ENCODE measurements at regions not wholly inside any gene's neighbourhood (a gene's known extent, or its start where the extent isn't known, plus 50 kb on each side); places are given as distances from the start of the nearest gene placed in this dataset.

- Mint-ChIP-seq H3K9me3 (ENCODE audit: unreplicated experiment) (peaks cover 3% of the 10 kb centered on the region), H3K36me3 (ENCODE audit: unreplicated experiment) (no peaks in the 10 kb centered on the region), H3K4me1 (ENCODE audit: low read depth, unreplicated experiment) (peaks cover 12% of the 10 kb centered on the region), H3K4me3 (ENCODE audit: unreplicated experiment) (no peak overlapping the region), H3K27ac (ENCODE audit: unreplicated experiment) (no peak overlapping the region), H3K27me3 (ENCODE audit: unreplicated experiment) (peaks cover 2% of the 10 kb centered on the region)
- DNase-seq = no peak
- TF ChIP-seq CTCF (IDR thresholded peaks at IDR 0.05; ENCODE audit: partially characterized antibody, unreplicated experiment) = no peak
Observed at GRCh38 chr15:62578960-62579359, 413.9 kb upstream of the C2CD4B start.

- Mint-ChIP-seq H3K27me3 (ENCODE audit: unreplicated experiment) (peaks cover 2% of the 10 kb centered on the region), H3K4me3 (ENCODE audit: unreplicated experiment) (no peak overlapping the region), H3K27ac (ENCODE audit: unreplicated experiment) (no peak overlapping the region), H3K36me3 (ENCODE audit: unreplicated experiment) (no peaks in the 10 kb centered on the region), H3K4me1 (ENCODE audit: low read depth, unreplicated experiment) (peaks cover 9% of the 10 kb centered on the region), H3K9me3 (ENCODE audit: unreplicated experiment) (no peaks in the 10 kb centered on the region)
- TF ChIP-seq CTCF (IDR thresholded peaks at IDR 0.05; ENCODE audit: partially characterized antibody, unreplicated experiment) = no peak
- DNase-seq = no peak
Observed at GRCh38 chr15:62579842-62580241, 414.8 kb upstream of the C2CD4B start.

- Mint-ChIP-seq H3K27me3 (ENCODE audit: unreplicated experiment) (no peaks in the 10 kb centered on the region), H3K4me1 (ENCODE audit: low read depth, unreplicated experiment) (peaks cover 2% of the 10 kb centered on the region), H3K4me3 (ENCODE audit: unreplicated experiment) (no peak overlapping the region), H3K9me3 (ENCODE audit: unreplicated experiment) (no peaks in the 10 kb centered on the region), H3K36me3 (ENCODE audit: unreplicated experiment) (no peaks in the 10 kb centered on the region), H3K27ac (ENCODE audit: unreplicated experiment) (no peak overlapping the region)
- TF ChIP-seq CTCF (IDR thresholded peaks at IDR 0.05; ENCODE audit: partially characterized antibody, unreplicated experiment) = no peak
- no peak for DNase-seq
Observed at GRCh38 chr15:62582580-62582979, 417.5 kb upstream of the C2CD4B start.

- Mint-ChIP-seq H3K27me3 (ENCODE audit: unreplicated experiment) (no peaks in the 10 kb centered on the region), H3K4me1 (ENCODE audit: low read depth, unreplicated experiment) (peaks cover 11% of the 10 kb centered on the region), H3K27ac (ENCODE audit: unreplicated experiment) (no peak overlapping the region), H3K4me3 (ENCODE audit: unreplicated experiment) (no peak overlapping the region), H3K36me3 (ENCODE audit: unreplicated experiment) (no peaks in the 10 kb centered on the region), H3K9me3 (ENCODE audit: unreplicated experiment) (no peaks in the 10 kb centered on the region)
- no peak for TF ChIP-seq CTCF (IDR thresholded peaks at IDR 0.05; ENCODE audit: partially characterized antibody, unreplicated experiment)
- DNase-seq = no peak
Observed at GRCh38 chr15:62584301-62585235, 419.5 kb upstream of the C2CD4B start.

Data from glutamatergic neuron (in vitro differentiated cells).